SK-N-SH (cell line): ENCODE measurements at regions not wholly inside any gene's neighbourhood (a gene's known extent, or its start where the extent isn't known, plus 50 kb on each side); places are given as distances from the start of the nearest gene placed in this dataset.

Experiments
- CTCF ChIP-seq: fragments of 200-600 bp; sonication (generic); IDR thresholded peaks from 2 replicates; pipeline ENCODE4 v1.6.1; 2017; ENCODE audit warnings: antibody characterized with exemption, mild to moderate bottlenecking, moderate library complexity
- EP300 ChIP-seq, 2 experiments: IDR thresholded peaks; 2 replicates each; pipeline versions ENCODE4 v1.4.0 to v1.6.1; 2012; ENCODE audit warnings: borderline replicate concordance in 1 of 2, low read depth in 1 of 2, low read length in 1 of 2
- GABPA ChIP-seq: IDR thresholded peaks from 2 replicates; pipeline ENCODE4 v1.4.0; 2012; ENCODE audit warnings: low read depth, mild to moderate bottlenecking
- JUND ChIP-seq: IDR thresholded peaks from 2 replicates; pipeline ENCODE4 v1.4.0; 2012
- RAD21 ChIP-seq: IDR thresholded peaks from 2 replicates; pipeline ENCODE4 v1.6.1; 2012; ENCODE audit warnings: mild to moderate bottlenecking, low read length
- RCOR1 ChIP-seq: fragments of 150-350 bp; IDR thresholded peaks from 2 replicates; pipeline ENCODE4 v1.6.1; 2017; ENCODE audit warnings: antibody characterized with exemption, low read length
- SMC3 ChIP-seq: IDR thresholded peaks from 2 replicates; pipeline ENCODE4 v1.6.1; 2012; ENCODE audit warnings: low read depth, low read length, improper control_type of control experiment
- USF1 ChIP-seq: IDR thresholded peaks from 2 replicates; pipeline ENCODE4 v1.4.0; 2012; ENCODE audit warnings: low read depth, borderline replicate concordance
- USF2 ChIP-seq: fragments of 150-350 bp; IDR thresholded peaks from 2 replicates; pipeline ENCODE4 v1.6.1; 2017; ENCODE audit warnings: antibody characterized with exemption, low read length, low read depth, borderline replicate concordance
- ZBTB33 ChIP-seq: IDR thresholded peaks from 2 replicates; pipeline ENCODE4 v1.4.0; 2012; ENCODE audit warnings: low read depth, borderline replicate concordance

- TF ChIP-seq GABPA (no peak), USF1 (no peak), SMC3 (no peak), RCOR1 (no peak), USF2 (no peak), CTCF (no peak), JUND (no peak), ZBTB33 (no peak), EP300 (IDR thresholded peaks at IDR 0.05; ENCODE audit: borderline replicate concordance in 1 of 2, low read depth in 1 of 2, low read length in 1 of 2) (no peak), RAD21 (no peak)
Observed at GRCh38 chr18:78807668-78808067, 171.9 kb upstream of the SALL3 start.
